Heart right ventricle (tissue), 16 donors: ENCODE measurements at regions not wholly inside any gene's neighbourhood (a gene's known extent, or its start where the extent isn't known, plus 50 kb on each side); places are given as distances from the start of the nearest gene placed in this dataset.
A peak's percentile ranks its signal among the peaks of the same experiment; 100 is the strongest.

Experiments used
- ATAC-seq, 8 donors: fragments of 200-7000 bp; cut with Tn5 transposase; one replicate each; pipeline ENCODE4 v1.9.1; 2020; ENCODE audit warnings: mild to moderate bottlenecking in 8 of 8, moderate library complexity in 8 of 8, moderate number of reproducible peaks in 1 of 8
- DNase-seq, 2 donors: peaks; one replicate each; pipeline ENCODE4 v3.0.0-alpha.2; 2020
- H3K27ac ChIP-seq, 10 donors: fragments of 200-600 bp; sonication (generic) in 2 of 10; one replicate each; pipeline versions ENCODE4 v1.5.0 to v1.8.0; 2020 to 2022; ENCODE audit warnings: mild to moderate bottlenecking in 3 of 10
- H3K27me3 ChIP-seq, 7 donors: fragments of 200-600 bp; one replicate each; pipeline ENCODE4 v1.8.0; 2021 to 2022; ENCODE audit warnings: mild to moderate bottlenecking in 2 of 7
- H3K36me3 ChIP-seq, 9 donors: fragments of 200-600 bp; sonication (generic) in 1 of 9; one replicate each; pipeline versions ENCODE4 v1.5.0 to v1.8.0; 2020 to 2022; ENCODE audit warnings: mild to moderate bottlenecking in 2 of 9
- H3K4me1 ChIP-seq, 9 donors: fragments of 200-600 bp; sonication (generic) in 1 of 9; one replicate each; pipeline versions ENCODE4 v1.5.0 to v1.8.0; 2020 to 2022; ENCODE audit warnings: mild to moderate bottlenecking in 4 of 9
- H3K4me3 ChIP-seq, 10 donors: fragments of 200-600 bp; sonication (generic) in 2 of 10; one replicate each; pipeline versions ENCODE4 v1.5.0 to v1.8.0; 2020 to 2022; ENCODE audit warnings: mild to moderate bottlenecking in 7 of 10, moderate library complexity in 2 of 10
- H3K9me3 ChIP-seq, 11 donors: fragments of 200-600 bp in 10 of 11; sonication (generic) in 2 of 11; one replicate each; pipeline versions ENCODE4 v1.5.0 to v1.8.0; 2013 to 2022; ENCODE audit warnings: mild to moderate bottlenecking in 2 of 11, control low read depth in 1 of 11, moderate library complexity in 1 of 11
- CTCF ChIP-seq, 9 donors: fragments of 200-600 bp; sonication (generic) in 2 of 9; IDR thresholded peaks; one replicate each; pipeline versions ENCODE4 v1.5.0 to v1.8.0; 2021 to 2022; ENCODE audit warnings: antibody characterized with exemption in 9 of 9, mild to moderate bottlenecking in 5 of 9, moderate library complexity in 1 of 9
- WGBS, 2 donors: extraction: QIAGEN DNeasy Blood & Tissue Kit; methylation state at CpG; one replicate each; pipeline ENCODE4 v1.1.7; 2013; ENCODE audit warnings: inconsistent platforms in 1 of 2; 5-methylcytosine and 5-hydroxymethylcytosine counted together
- intact Hi-C, 10 donors: fragments of 100-400 bp; cut with DNase I; formaldehyde crosslinking; loops; one replicate each; pipeline versions ENCODE4 v1.11.1 to v1.14.2; 2022
- donor health status: Arrhythmogenic right ventricular cardiomyopathy.
- donor health status: ischemic (EF 13 %, LVEDD 7.1; RV severe dilation, severe dysfunction).
- donor health status: healthy with polysubstance abuse.
- donor health status: DM: no; HTN: yes; CAD: no.
- donor health status: DM: no; HTN: no; CAD: no.
- donor health status: ischemic (EF 25% LVEDD 6.9; RV normal size, moderate dysfunction).
- donor health status: ischemic (EF 25% LVEDD 5.7; RV mildly dilated, moderate dysfunction).
- donor health status: healthy.
- donor health status: DM: yes; HTN: yes; CAD: no.
- donor health status: Ischemic cardiomyopathy.
- donor health status: ischemic (EF 35%, LVEDD 5.7; RV mildly dilated, moderate dysfunction).
- donor health status: nonischemic (EF 11% LVEDD 7.7; RV severe dilation, severe dysfunction).
- donor health status: DM: yes; HTN: yes; CAD: no.
- donor health status: PGD.
- donor health status: ischemic (EF 29% LVEDD 5.4; RV normal size, mild dysfunction).
- donor health status: nonischemic (EF 23%, LVEDD 6.1; RV moderate dilation, normal function).

DNA sequence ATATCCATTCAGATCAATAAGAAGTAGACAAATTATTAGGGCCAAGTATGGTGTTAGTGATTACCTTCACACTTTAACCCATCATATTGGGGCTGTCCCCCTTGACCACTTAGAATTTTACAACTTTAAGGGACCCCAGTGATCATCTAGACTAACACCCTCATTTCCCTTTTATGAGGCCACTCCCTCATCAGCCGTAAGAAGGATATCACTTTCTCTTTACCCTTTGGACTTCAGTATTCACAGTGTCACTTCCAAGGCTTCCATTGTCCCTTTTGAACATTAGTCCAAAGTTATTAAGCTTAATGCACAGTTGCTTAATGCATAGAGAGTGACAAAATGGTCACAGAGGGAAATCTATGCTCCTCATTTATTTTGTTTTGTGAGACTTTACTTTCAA lies 172.4 kb upstream of the MPPED2 start:
- no peak for TF ChIP-seq CTCF (IDR thresholded peaks at IDR 0.05)
- H3K9me3 ChIP-seq = peaks cover 0 to 22% (median 10%) of the 10 kb centered on the region in 11 donors
- H3K4me3 ChIP-seq = no peak overlapping the region
- intact Hi-C loops = no loop called here
- no peaks in the 10 kb centered on the region for H3K36me3 ChIP-seq
- peak overlapping the region in 1 of 10 donors; percentile 15 for H3K27ac ChIP-seq
- H3K4me1 ChIP-seq = peaks cover 0 to 10% (median 0%) of the 10 kb centered on the region in 9 donors
- WGBS, 2 donors = 31 to 48% methylated on average over 1 of the region's 1 CpG
- ATAC-seq = no peak
- H3K27me3 ChIP-seq = no peaks in the 10 kb centered on the region
- DNase-seq = no peak

GRCh38 chr11:30758012-30758411 lies 171.9 kb upstream of the MPPED2 start:
- WGBS, 2 donors = 54 to 68% methylated on average over 3 of the region's 3 CpGs
- Histone ChIP-seq H3K4me3 (no peak overlapping the region), H3K36me3 (no peaks in the 10 kb centered on the region), H3K27me3 (no peaks in the 10 kb centered on the region), H3K27ac (peak overlapping the region in 1 of 10 donors; percentile 15), H3K9me3 (peaks cover 0 to 22% (median 10%) of the 10 kb centered on the region in 11 donors), H3K4me1 (peaks cover 0 to 10% (median 0%) of the 10 kb centered on the region in 9 donors)
- ATAC-seq = peak in 6 of 8 donors; percentile 34 to 90 (median 66)
- no peak for TF ChIP-seq CTCF (IDR thresholded peaks at IDR 0.05)
- DNase-seq = no peak
- intact Hi-C loops = no loop called here

- Histone ChIP-seq H3K4me3 (no peak overlapping the region), H3K9me3 (no peaks in the 10 kb centered on the region), H3K27ac (no peak overlapping the region), H3K36me3 (no peaks in the 10 kb centered on the region), H3K4me1 (peaks cover 0 to 9% (median 0%) of the 10 kb centered on the region in 9 donors), H3K27me3 (peaks cover 0 to under 1% (median 0%) of the 10 kb centered on the region in 7 donors)
- no peak for TF ChIP-seq CTCF (IDR thresholded peaks at IDR 0.05)
- DNase-seq (no peak), ATAC-seq (no peak)
- 38 to 49% methylated on average over 2 of the region's 2 CpGs for WGBS, 2 donors
- intact Hi-C loops = no loop called here
Measured at GRCh38 chr11:30753994-30754393, 167.8 kb upstream of the MPPED2 start.

DNA sequence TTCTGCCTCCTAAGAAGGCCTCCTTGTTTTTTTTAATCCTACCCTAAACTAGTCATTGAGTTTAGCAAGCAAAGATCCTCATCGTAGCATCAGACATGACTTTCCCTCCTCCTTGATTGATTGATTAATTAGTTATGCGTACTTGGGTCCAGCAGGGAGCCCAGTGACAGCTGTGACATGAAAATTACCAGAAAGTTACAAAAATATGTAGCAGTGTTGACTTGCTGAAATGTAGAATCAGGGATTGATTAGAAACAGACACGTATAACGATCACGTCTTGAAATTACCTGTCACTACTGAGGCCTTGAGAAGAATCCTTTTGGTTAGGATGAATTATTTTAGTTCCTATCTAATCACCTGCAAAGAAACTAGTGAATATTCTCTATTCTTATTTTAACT lies 167.4 kb upstream of the MPPED2 start:
- intact Hi-C loops = no loop called here
- Histone ChIP-seq H3K9me3 (no peaks in the 10 kb centered on the region), H3K36me3 (no peaks in the 10 kb centered on the region), H3K4me1 (peaks cover 0 to 4% (median 0%) of the 10 kb centered on the region in 9 donors), H3K27me3 (peaks cover 0 to 3% (median 0%) of the 10 kb centered on the region in 7 donors), H3K4me3 (no peak overlapping the region), H3K27ac (no peak overlapping the region)
- DNase-seq (no peak), ATAC-seq (no peak)
- 62 to 73% methylated on average over 5 of the region's 5 CpGs for WGBS, 2 donors
- TF ChIP-seq CTCF (IDR thresholded peaks at IDR 0.05) = no peak
